Esophagus muscularis mucosa (tissue), 4 donors: ENCODE measurements at regions not wholly inside any gene's neighbourhood (a gene's known extent, or its start where the extent isn't known, plus 50 kb on each side); places are given as distances from the start of the nearest gene placed in this dataset.

ENCODE experiments used
- DNase-seq: peaks from one replicate; pipeline ENCODE4 v3.0.0-alpha.2; 2017; ENCODE audit errors: extremely low spot score
- H3K27ac ChIP-seq, 4 donors: fragments of 200-600 bp; sonication (generic); replicated peaks in 1 of 4; 1 replicate in 3 of 4; 2 replicates in 1 of 4; pipeline ENCODE4 v1.5.1; 2016 to 2019; ENCODE audit warnings: mild to moderate bottlenecking in 1 of 4
- H3K27me3 ChIP-seq, 4 donors: fragments of 200-600 bp; sonication (generic); one replicate each; pipeline versions ENCODE4 v1.5.1 to v1.6.0; 2016 to 2019
- H3K36me3 ChIP-seq, 4 donors: fragments of 200-600 bp; sonication (generic); one replicate each; pipeline ENCODE4 v1.5.1; 2016 to 2019
- H3K4me1 ChIP-seq, 4 donors: fragments of 200-600 bp; sonication (generic); one replicate each; pipeline ENCODE4 v1.5.1; 2016 to 2019
- H3K4me3 ChIP-seq, 4 donors: fragments of 200-600 bp; sonication (generic); 1 replicate in 2 of 4; 2 replicates in 2 of 4; pipeline ENCODE4 v1.5.1; 2016 to 2019; ENCODE audit warnings: mild to moderate bottlenecking in 4 of 4, moderate library complexity in 1 of 4
- H3K9me3 ChIP-seq, 4 donors: fragments of 200-600 bp; sonication (generic); 1 replicate in 3 of 4; 2 replicates in 1 of 4; pipeline ENCODE4 v1.5.1; 2016 to 2019
- EP300 ChIP-seq: sonication (generic); formaldehyde crosslinking; IDR thresholded peaks from one replicate; pipeline ENCODE4 v1.6.1; 2017; ENCODE audit warnings: antibody characterized with exemption
- POLR2A ChIP-seq: fragments of 450-650 bp; IDR thresholded peaks from one replicate; pipeline ENCODE4 v1.6.1; 2017; ENCODE audit warnings: antibody characterized with exemption, moderate library complexity, mild to moderate bottlenecking, low read depth
- POLR2AphosphoS5 ChIP-seq, 2 donors: sonication (generic); formaldehyde crosslinking; IDR thresholded peaks; one replicate each; pipeline ENCODE4 v1.6.1; 2017; ENCODE audit warnings: antibody characterized with exemption in 2 of 2
- WGBS: methylation state at CpG from one replicate; pipeline ENCODE4 v1.1.5; 2018; 5-methylcytosine and 5-hydroxymethylcytosine counted together
- intact Hi-C: fragments of 100-400 bp; cut with DNase I; formaldehyde crosslinking; loops from one replicate; pipeline ENCODE4 v1.15.1; 2023
- TF ChIP-seq, protein P1 (sequence below), 3 experiments: fragments of 200-600 bp in 2 of 3; fragments of 450-650 bp in 1 of 3; sonication (generic) in 2 of 3; IDR thresholded peaks; one replicate each; pipeline ENCODE4 v1.5.1; 2017 to 2019; ENCODE audit warnings: antibody characterized with exemption in 3 of 3, mild to moderate bottlenecking in 2 of 3, moderate library complexity in 1 of 3

DNA sequence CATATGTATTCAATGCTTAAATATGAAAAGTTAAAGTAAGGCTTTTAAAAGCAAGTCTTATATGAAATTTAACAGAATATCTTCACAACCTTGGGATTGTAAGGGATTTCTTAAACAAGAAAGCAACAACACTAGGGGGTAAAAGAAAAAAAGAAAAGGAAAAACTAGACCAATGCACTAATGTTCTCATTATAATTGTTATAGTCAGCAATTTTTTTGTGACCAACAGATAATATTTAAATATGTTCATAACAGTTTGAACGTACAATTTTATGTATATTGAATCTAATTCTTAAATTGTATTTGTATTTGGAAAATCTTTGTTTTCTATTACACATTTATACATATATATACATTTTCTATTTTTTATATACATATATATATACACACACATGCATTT is 1397.8 kb upstream of the ADGRB3 start:
- H3K9me3 ChIP-seq, result peaks cover 0 to 8% (median 0%) of the 10 kb centered on the region in 4 donors
- WGBS, result 75% methylated on average over 1 of the region's 1 CpG
- no peak for TF ChIP-seq POLR2A
- no peak for TF ChIP-seq EP300
- TF ChIP-seq, protein P1, sequence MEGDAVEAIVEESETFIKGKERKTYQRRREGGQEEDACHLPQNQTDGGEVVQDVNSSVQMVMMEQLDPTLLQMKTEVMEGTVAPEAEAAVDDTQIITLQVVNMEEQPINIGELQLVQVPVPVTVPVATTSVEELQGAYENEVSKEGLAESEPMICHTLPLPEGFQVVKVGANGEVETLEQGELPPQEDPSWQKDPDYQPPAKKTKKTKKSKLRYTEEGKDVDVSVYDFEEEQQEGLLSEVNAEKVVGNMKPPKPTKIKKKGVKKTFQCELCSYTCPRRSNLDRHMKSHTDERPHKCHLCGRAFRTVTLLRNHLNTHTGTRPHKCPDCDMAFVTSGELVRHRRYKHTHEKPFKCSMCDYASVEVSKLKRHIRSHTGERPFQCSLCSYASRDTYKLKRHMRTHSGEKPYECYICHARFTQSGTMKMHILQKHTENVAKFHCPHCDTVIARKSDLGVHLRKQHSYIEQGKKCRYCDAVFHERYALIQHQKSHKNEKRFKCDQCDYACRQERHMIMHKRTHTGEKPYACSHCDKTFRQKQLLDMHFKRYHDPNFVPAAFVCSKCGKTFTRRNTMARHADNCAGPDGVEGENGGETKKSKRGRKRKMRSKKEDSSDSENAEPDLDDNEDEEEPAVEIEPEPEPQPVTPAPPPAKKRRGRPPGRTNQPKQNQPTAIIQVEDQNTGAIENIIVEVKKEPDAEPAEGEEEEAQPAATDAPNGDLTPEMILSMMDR (IDR thresholded peaks at IDR 0.05), result no peak
- TF ChIP-seq POLR2AphosphoS5 (IDR thresholded peaks at IDR 0.05), result no peak
- no peak overlapping the region for H3K4me3 ChIP-seq
- H3K27ac ChIP-seq, result no peak overlapping the region
- no peak for DNase-seq
- H3K27me3 ChIP-seq, result no peaks in the 10 kb centered on the region
- H3K36me3 ChIP-seq, result no peaks in the 10 kb centered on the region
- H3K4me1 ChIP-seq, result no peaks in the 10 kb centered on the region
- intact Hi-C loops, result no loop called here

DNA sequence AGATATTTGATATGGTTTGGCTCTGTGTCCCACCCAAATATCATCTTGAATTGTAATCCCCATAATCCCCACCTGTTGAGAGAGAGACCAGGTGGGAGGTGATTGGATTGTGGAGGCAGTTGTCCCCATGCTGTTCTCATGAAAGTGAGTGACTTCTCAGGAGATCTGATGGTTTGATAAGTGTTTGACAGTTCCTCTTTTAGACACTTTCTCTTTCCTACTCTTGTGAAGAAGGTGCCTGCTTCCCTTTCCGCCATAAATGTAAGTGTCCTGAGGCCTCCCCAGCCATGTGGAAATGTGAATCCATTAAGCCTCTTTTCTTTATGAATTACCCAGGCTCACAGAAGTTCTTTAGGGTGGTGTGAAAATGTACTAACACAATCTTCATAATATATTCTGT is 1404.0 kb upstream of the ADGRB3 start:
- no peak for TF ChIP-seq EP300
- TF ChIP-seq, protein P1 (IDR thresholded peaks at IDR 0.05), result no peak
- no peak for TF ChIP-seq POLR2AphosphoS5 (IDR thresholded peaks at IDR 0.05)
- no peak for TF ChIP-seq POLR2A
- no peaks in the 10 kb centered on the region for H3K9me3 ChIP-seq
- H3K4me1 ChIP-seq, result no peaks in the 10 kb centered on the region
- 89% methylated on average over 1 of the region's 1 CpG for WGBS
- no peaks in the 10 kb centered on the region for H3K27me3 ChIP-seq
- intact Hi-C loops, result no loop called here
- DNase-seq, result no peak
- H3K4me3 ChIP-seq, result no peak overlapping the region
- no peaks in the 10 kb centered on the region for H3K36me3 ChIP-seq
- H3K27ac ChIP-seq, result no peak overlapping the region

DNA sequence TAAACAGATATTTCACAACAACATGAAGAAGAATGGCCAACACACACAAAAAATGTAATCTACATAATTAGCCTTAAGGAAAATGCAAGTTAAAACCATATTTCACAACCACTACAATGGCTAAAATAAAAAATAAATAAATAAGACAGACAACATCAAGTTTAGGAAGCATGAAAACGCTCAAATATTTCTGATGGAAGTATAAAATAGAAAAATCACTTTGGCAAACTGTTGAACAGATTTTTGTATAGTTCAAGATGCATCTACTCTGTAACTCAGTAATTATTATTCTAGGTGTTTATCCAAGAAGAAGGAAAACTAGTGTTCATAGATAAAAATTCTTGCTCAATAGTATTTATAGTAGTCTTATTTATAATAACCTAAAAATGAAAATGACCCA is 1410.1 kb upstream of the ADGRB3 start:
- Histone ChIP-seq H3K36me3 (no peaks in the 10 kb centered on the region), H3K27ac (no peak overlapping the region), H3K9me3 (no peaks in the 10 kb centered on the region), H3K4me1 (no peaks in the 10 kb centered on the region), H3K4me3 (no peak overlapping the region), H3K27me3 (no peaks in the 10 kb centered on the region)
- DNase-seq, result no peak
- intact Hi-C loops, result no loop called here
- TF ChIP-seq POLR2AphosphoS5 (IDR thresholded peaks at IDR 0.05), result no peak
- TF ChIP-seq, protein P1 (IDR thresholded peaks at IDR 0.05), result no peak
- TF ChIP-seq POLR2A, result no peak
- no peak for TF ChIP-seq EP300
- WGBS, result 82% methylated on average over 1 of the region's 1 CpG

DNA sequence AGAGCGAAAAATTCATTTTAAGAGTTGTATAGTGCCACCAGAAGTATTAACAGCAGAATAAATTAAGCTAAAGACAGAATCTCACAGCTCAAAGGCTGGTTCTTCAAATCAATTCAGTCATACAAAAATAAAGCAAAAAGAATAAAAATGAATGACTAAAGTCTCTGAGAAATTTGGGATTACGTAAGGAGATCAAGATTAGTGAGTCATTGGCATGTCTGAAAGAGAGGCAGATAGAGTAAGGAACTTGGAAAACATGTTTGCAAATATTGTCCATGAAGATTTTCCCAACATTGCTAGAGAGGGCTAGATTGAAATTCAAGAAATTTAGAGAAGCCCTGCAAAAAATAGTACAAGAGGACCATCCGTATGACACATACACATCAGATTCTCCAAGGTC is 1413.9 kb upstream of the ADGRB3 start:
- Histone ChIP-seq H3K27ac (no peak overlapping the region), H3K9me3 (no peaks in the 10 kb centered on the region), H3K4me3 (no peak overlapping the region), H3K36me3 (no peaks in the 10 kb centered on the region), H3K4me1 (no peaks in the 10 kb centered on the region), H3K27me3 (no peaks in the 10 kb centered on the region)
- intact Hi-C loops, result no loop called here
- WGBS, result 93% methylated on average over 3 of the region's 3 CpGs
- DNase-seq, result no peak
- TF ChIP-seq POLR2AphosphoS5 (IDR thresholded peaks at IDR 0.05) (no peak), POLR2A (no peak), EP300 (no peak)
- TF ChIP-seq, protein P1 (IDR thresholded peaks at IDR 0.05), result no peak

DNA sequence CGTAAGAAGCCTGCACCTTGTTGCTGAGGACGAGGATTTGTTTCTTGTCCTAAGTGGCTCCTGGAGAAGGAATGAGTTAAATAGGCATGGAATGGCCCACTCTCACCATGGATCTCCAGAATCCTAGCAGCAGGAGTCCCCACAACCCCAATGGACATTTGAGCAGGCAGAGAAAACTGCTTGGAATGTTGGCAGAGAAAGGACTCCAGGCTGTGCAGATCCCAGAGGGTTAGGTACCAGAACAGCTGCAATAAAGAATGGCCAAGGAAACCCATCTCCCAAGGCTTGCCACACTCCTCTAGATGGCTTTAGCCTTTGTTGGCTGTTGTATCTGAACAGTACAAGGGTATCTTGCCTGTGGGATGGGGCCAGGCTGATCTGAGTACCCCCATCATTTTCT is 1415.7 kb upstream of the ADGRB3 start:
- DNase-seq, result no peak
- Histone ChIP-seq H3K36me3 (no peaks in the 10 kb centered on the region), H3K9me3 (no peaks in the 10 kb centered on the region), H3K4me3 (no peak overlapping the region), H3K27ac (no peak overlapping the region), H3K27me3 (no peaks in the 10 kb centered on the region), H3K4me1 (no peaks in the 10 kb centered on the region)
- intact Hi-C loops, result no loop called here
- 88% methylated on average over 2 of the region's 2 CpGs for WGBS
- no peak for TF ChIP-seq POLR2A
- TF ChIP-seq, protein P1 (IDR thresholded peaks at IDR 0.05), result no peak
- no peak for TF ChIP-seq EP300
- TF ChIP-seq POLR2AphosphoS5 (IDR thresholded peaks at IDR 0.05), result no peak
